H1 (cell line): ENCODE measurements at regions not wholly inside any gene's neighbourhood (a gene's known extent, or its start where the extent isn't known, plus 50 kb on each side); places are given as distances from the start of the nearest gene placed in this dataset.

Source experiments
- CTCF ChIA-PET: fragments of 300-600 bp; sonication (Branson Sonifier 250); formaldehyde crosslinking; loops from one replicate; lab custom pipeline; 2021; ENCODE audit not compliant: partially characterized antibody; lab: Charles Lee
- POLR2A ChIA-PET: fragments of 300-600 bp; sonication (Branson Sonifier 250); formaldehyde crosslinking; loops from one replicate; lab custom pipeline; 2021; ENCODE audit warnings: inconsistent platforms; ENCODE audit not compliant: partially characterized antibody; lab: Charles Lee
- DNase-seq, 2 experiments: peaks; one replicate each; pipeline versions ENCODE4 v3.0.0 to v3.0.0-alpha.2; 2010 to 2022; ENCODE audit warnings: low spot score in 2 of 2, low read depth in 1 of 2, mixed read lengths in 1 of 2
- FAIRE-seq: peaks from 2 replicates; lab custom pipeline; 2011; peaks lifted over from hg19 to GRCh38; lab: Jason Lieb, UNC
- H2AFZ ChIP-seq: 2 replicates; pipeline ENCODE4 v1.8.1; 2012; ENCODE audit warnings: low read length, inconsistent platforms
- H2AK5ac ChIP-seq: 2 replicates; pipeline ENCODE4 v1.6.1; 2013; ENCODE audit warnings: low read depth, low read length
- H2BK120ac ChIP-seq: replicated peaks from 2 replicates; pipeline ENCODE3; 2013; ENCODE audit warnings: low read depth, low read length, inconsistent platforms
- H2BK12ac ChIP-seq: 2 replicates; pipeline ENCODE4 v1.6.1; 2013; ENCODE audit warnings: low read depth, low read length
- H2BK15ac ChIP-seq: 2 replicates; pipeline ENCODE4 v1.6.1; 2013; ENCODE audit warnings: low read length
- H2BK20ac ChIP-seq: 2 replicates; pipeline ENCODE4 v1.6.1; 2013; ENCODE audit warnings: low read length
- H2BK5ac ChIP-seq: 2 replicates; pipeline ENCODE4 v1.6.1; 2013; ENCODE audit warnings: low read depth, low read length
- H3K14ac ChIP-seq: 2 replicates; pipeline ENCODE4 v1.6.1; 2013; ENCODE audit warnings: inconsistent platforms; ENCODE audit not compliant: insufficient read length
- H3K18ac ChIP-seq: 2 replicates; pipeline ENCODE4 v1.6.1; 2013; ENCODE audit warnings: low read length; ENCODE audit errors: extremely low read depth
- H3K23ac ChIP-seq: 2 replicates; pipeline ENCODE4 v1.6.1; 2013; ENCODE audit warnings: inconsistent platforms; ENCODE audit not compliant: insufficient read length
- H3K23me2 ChIP-seq: 2 replicates; pipeline ENCODE4 v1.6.1; 2013; ENCODE audit warnings: low read depth, low read length
- H3K27ac ChIP-seq: 2 replicates; pipeline ENCODE4 v1.6.1; 2011; ENCODE audit warnings: low read depth, low read length, inconsistent platforms
- H3K27me3 ChIP-seq, 4 experiments: replicated peaks in 1 of 4; 1 replicate in 1 of 4; 2 replicates in 3 of 4; pipeline versions ENCODE4 v1.6.1 to v1.8.1; 2011 to 2013; ENCODE audit warnings: low read length in 3 of 4, mild to moderate bottlenecking in 3 of 4, inconsistent platforms in 2 of 4, mixed read lengths in 2 of 4, moderate library complexity in 1 of 4; ENCODE audit not compliant: control insufficient read depth in 3 of 4, insufficient read depth in 3 of 4; ENCODE audit errors: extremely low read depth in 1 of 4
- H3K36me3 ChIP-seq, 4 experiments: 2 replicates each; pipeline versions ENCODE4 v1.6.1 to v1.8.1; 2011 to 2013; ENCODE audit warnings: mild to moderate bottlenecking in 4 of 4, low read length in 3 of 4, moderate library complexity in 2 of 4, control low read depth in 1 of 4, inconsistent platforms in 1 of 4; ENCODE audit not compliant: insufficient read depth in 4 of 4, control insufficient read depth in 2 of 4
- H3K4ac ChIP-seq: replicated peaks from 2 replicates; pipeline ENCODE3; 2013; ENCODE audit warnings: low read length, low read depth, mixed read lengths, inconsistent platforms; ENCODE audit not compliant: insufficient read length
- H3K4me1 ChIP-seq, 4 experiments: replicated peaks in 1 of 4; 1 replicate in 1 of 4; 2 replicates in 3 of 4; pipeline versions ENCODE4 v1.6.1 to v1.8.1; 2011 to 2013; ENCODE audit warnings: low read length in 3 of 4, inconsistent platforms in 2 of 4, mixed read lengths in 1 of 4; ENCODE audit not compliant: insufficient read depth in 4 of 4, control insufficient read depth in 3 of 4
- H3K4me2 ChIP-seq, 2 experiments: 2 replicates each; pipeline versions ENCODE4 v1.6.1 to v1.8.1; 2011 to 2013; ENCODE audit warnings: low read depth in 2 of 2, low read length in 2 of 2, control low read depth in 1 of 2, inconsistent platforms in 1 of 2, mild to moderate bottlenecking in 1 of 2; ENCODE audit not compliant: insufficient read depth in 1 of 2
- H3K4me3 ChIP-seq, 4 experiments: fragments of 200-600, 300-600 bp in 1 of 4; sonication (generic), shearing (Covaris generic), sonication (Bioruptor Twin) in 1 of 4; 2 replicates each; pipeline versions ENCODE4 v1.5.1 to v1.8.1; 2011 to 2016; ENCODE audit warnings: low read length in 4 of 4, low read depth in 3 of 4, control low read depth in 2 of 4, inconsistent platforms in 2 of 4, mild to moderate bottlenecking in 2 of 4, mixed read lengths in 1 of 4, moderate library complexity in 1 of 4; ENCODE audit not compliant: insufficient read depth in 2 of 4; ENCODE audit errors: extremely low read depth in 1 of 4
- H3K56ac ChIP-seq: replicated peaks from 2 replicates; pipeline ENCODE3; 2013; ENCODE audit warnings: low read depth, mild to moderate bottlenecking, mixed read lengths, low read length, inconsistent platforms; ENCODE audit not compliant: insufficient read length
- H3K79me1 ChIP-seq: 2 replicates; pipeline ENCODE4 v1.6.1; 2013; ENCODE audit warnings: low read depth, low read length, control low read depth
- H3K79me2 ChIP-seq, 2 experiments: 2 replicates each; pipeline versions ENCODE4 v1.6.1 to v1.8.1; 2012 to 2013; ENCODE audit warnings: low read length in 2 of 2, mild to moderate bottlenecking in 2 of 2, inconsistent platforms in 1 of 2; ENCODE audit not compliant: insufficient read depth in 2 of 2, control insufficient read depth in 1 of 2
- H3K9ac ChIP-seq, 4 experiments: replicated peaks in 1 of 4; 1 replicate in 1 of 4; 2 replicates in 3 of 4; pipeline versions ENCODE4 v1.6.1 to v1.8.1; 2011 to 2013; ENCODE audit warnings: low read depth in 3 of 4, low read length in 3 of 4, control low read depth in 2 of 4, mild to moderate bottlenecking in 2 of 4, moderate library complexity in 2 of 4, inconsistent platforms in 1 of 4; ENCODE audit errors: extremely low read depth in 1 of 4
- H3K9me3 ChIP-seq, 2 experiments: 2 replicates each; pipeline versions ENCODE4 v1.6.1 to v1.8.1; 2012 to 2013; ENCODE audit warnings: mild to moderate bottlenecking in 2 of 2, moderate library complexity in 2 of 2, control low read depth in 1 of 2, inconsistent platforms in 1 of 2, low read depth in 1 of 2, low read length in 1 of 2, mixed read lengths in 1 of 2; ENCODE audit not compliant: insufficient read depth in 2 of 2
- H4K20me1 ChIP-seq, 2 experiments: replicated peaks in 1 of 2; 2 replicates each; pipeline versions ENCODE3 to v1.8.1; 2011 to 2013; ENCODE audit warnings: inconsistent platforms in 2 of 2, low read length in 2 of 2, mild to moderate bottlenecking in 1 of 2; ENCODE audit not compliant: insufficient read depth in 2 of 2, control insufficient read depth in 1 of 2
- H4K5ac ChIP-seq: 2 replicates; pipeline ENCODE4 v1.6.1; 2013; ENCODE audit warnings: low read length, low read depth, mixed read lengths, inconsistent platforms; ENCODE audit not compliant: insufficient read length
- H4K8ac ChIP-seq: 2 replicates; pipeline ENCODE4 v1.8.0; 2013; ENCODE audit warnings: mild to moderate bottlenecking, moderate library complexity, low read length, inconsistent platforms; ENCODE audit not compliant: insufficient read depth; ENCODE audit errors: extremely low read depth
- H4K91ac ChIP-seq: replicated peaks from 2 replicates; pipeline ENCODE3; 2013; ENCODE audit warnings: low read length, mixed read lengths, inconsistent platforms; ENCODE audit not compliant: insufficient read length
- ASH2L ChIP-seq: fragments of 200-600, 300-600 bp; sonication (generic); IDR thresholded peaks from one replicate; pipeline ENCODE4 v1.7.1; 2017; ENCODE audit warnings: low read length
- CBX8 ChIP-seq: fragments of 300-800, 300-1000 bp; sonication (generic); IDR thresholded peaks from 2 replicates; pipeline ENCODE4 v1.7.1; 2016; ENCODE audit warnings: low read depth, low read length, borderline replicate concordance
- HDAC2 ChIP-seq, 2 experiments: fragments of 300-600 bp in 1 of 2; sonication (generic) in 1 of 2; IDR thresholded peaks; 2 replicates each; pipeline ENCODE4 v1.6.1; 2011 to 2012; ENCODE audit warnings: low read depth in 2 of 2, low read length in 2 of 2, mild to moderate bottlenecking in 2 of 2, moderate library complexity in 2 of 2, borderline replicate concordance in 1 of 2, inconsistent platforms in 1 of 2
- POU5F1 ChIP-seq: IDR thresholded peaks from 2 replicates; pipeline ENCODE4 v1.6.1; 2011; ENCODE audit warnings: low read depth, mild to moderate bottlenecking, low read length, moderate library complexity
- RAD21 ChIP-seq, 2 experiments: IDR thresholded peaks in 1 of 2; conservative IDR thresholded peaks in 1 of 2; 2 replicates each; pipeline ENCODE4 v1.6.1; 2011; ENCODE audit warnings: low read depth in 2 of 2, low read length in 2 of 2, improper control_type of control experiment in 1 of 2, inconsistent platforms in 1 of 2, mild to moderate bottlenecking in 1 of 2, moderate library complexity in 1 of 2
- RFX5 ChIP-seq: IDR thresholded peaks from 2 replicates; pipeline ENCODE4 v1.6.1; 2011; ENCODE audit warnings: low read depth, low read length, improper control_type of control experiment, borderline replicate concordance
- SIX5 ChIP-seq: IDR thresholded peaks from 2 replicates; pipeline ENCODE4 v1.6.1; 2011; ENCODE audit warnings: mild to moderate bottlenecking, low read depth, low read length
- TCF12 ChIP-seq: IDR thresholded peaks from 2 replicates; pipeline ENCODE4 v1.6.1; 2011; ENCODE audit warnings: low read depth, mild to moderate bottlenecking, low read length
- WGBS, 2 experiments: shearing (Covaris generic) in 1 of 2; methylation state at CpG; one replicate each; pipeline versions ENCODE4 v1.1.6 to v1.1.7; 2013 to 2015; ENCODE audit warnings: low lambda C conversion rate in 2 of 2, mixed read lengths in 2 of 2, inconsistent platforms in 1 of 2, low coverage in 1 of 2, missing lambda C conversion rate in 1 of 2; ENCODE audit not compliant: insufficient replicate concordance in 2 of 2, insufficient coverage in 1 of 2, insufficient read length in 1 of 2; ENCODE audit errors: extremely low coverage in 1 of 2, missing lambda C conversion rate in 1 of 2; 5-methylcytosine and 5-hydroxymethylcytosine counted together

GRCh38 chr3:74039105-74039504 is 414.4 kb upstream of the PDZRN3 start:
- H2BK15ac ChIP-seq = no peak overlapping the region

More at GRCh38 chr3:74039105-74039504, 414.4 kb upstream of the PDZRN3 start:
- Histone ChIP-seq H3K4ac (no peak overlapping the region), H4K20me1 (no peaks in the 10 kb centered on the region), H3K36me3 (no peaks in the 10 kb centered on the region), H2BK120ac (no peak overlapping the region), H2BK12ac (no peak overlapping the region), H3K27ac (no peak overlapping the region), H4K91ac (no peak overlapping the region), H3K23me2 (no peaks in the 10 kb centered on the region), H3K79me2 (no peaks in the 10 kb centered on the region), H2AFZ (no peak overlapping the region), H2BK5ac (no peak overlapping the region), H4K8ac (no peak overlapping the region), H3K4me1 (no peaks in the 10 kb centered on the region), H3K18ac (no peak overlapping the region), H3K9me3 (no peaks in the 10 kb centered on the region), H3K4me3 (no peak overlapping the region), H3K27me3 (no peaks in the 10 kb centered on the region), H4K5ac (no peak overlapping the region), H2BK20ac (no peak overlapping the region), H3K9ac (no peak overlapping the region), H3K79me1 (no peaks in the 10 kb centered on the region), H3K14ac (no peak overlapping the region), H3K56ac (no peak overlapping the region), H2AK5ac (no peak overlapping the region), H3K23ac (no peak overlapping the region), H3K4me2 (no peak overlapping the region)
- ChIA-PET POLR2A (no interaction called here), CTCF (no interaction called here)
- FAIRE-seq (no peak), DNase-seq (no peak)
- 68% methylated on average over 1 of the region's 1 CpG; no CpG with 5 or more reads in 1 of the 2 experiments for WGBS, 2 experiments
- TF ChIP-seq TCF12 = no peak
- no peak for TF ChIP-seq ASH2L
- TF ChIP-seq SIX5 = no peak
- TF ChIP-seq RAD21 (IDR thresholded peaks at IDR 0.05 in 1 of 2, conservative IDR thresholded peaks at IDR 0.05 in 1 of 2; ENCODE audit: low read depth in 2 of 2, low read length in 2 of 2) = no peak
- no peak for TF ChIP-seq POU5F1
- TF ChIP-seq HDAC2 (IDR thresholded peaks at IDR 0.05; ENCODE audit: borderline replicate concordance in 1 of 2, low read depth in 2 of 2, low read length in 2 of 2) = no peak
- TF ChIP-seq RFX5 = no peak
- no peak for TF ChIP-seq CBX8
